H7 (cell line): ENCODE measurements at regions not wholly inside any gene's neighbourhood (a gene's known extent, or its start where the extent isn't known, plus 50 kb on each side); places are given as distances from the start of the nearest gene placed in this dataset.
"Not testable (repeated sequence)": the region's sequence is repeated elsewhere in the genome, so short reads cannot be mapped to it uniquely, and the experiment has no call there.

Experiments used
- DNase-seq: peaks from one replicate; pipeline ENCODE4 v3.0.0; 2012
- H3K27me3 ChIP-seq: 2 replicates; pipeline ENCODE4 v1.6.0; 2011; ENCODE audit warnings: mild to moderate bottlenecking, low read length; ENCODE audit not compliant: control insufficient read depth, insufficient read depth
- H3K36me3 ChIP-seq: replicated peaks from 2 replicates; pipeline ENCODE4 v1.5.1; 2011; ENCODE audit warnings: low read length; ENCODE audit not compliant: control insufficient read depth, insufficient read depth
- H3K4me3 ChIP-seq: 2 replicates; pipeline ENCODE4 v1.5.1; 2011; ENCODE audit warnings: low read depth, mild to moderate bottlenecking, control low read depth, low read length, moderate library complexity; ENCODE audit not compliant: insufficient read depth

DNA sequence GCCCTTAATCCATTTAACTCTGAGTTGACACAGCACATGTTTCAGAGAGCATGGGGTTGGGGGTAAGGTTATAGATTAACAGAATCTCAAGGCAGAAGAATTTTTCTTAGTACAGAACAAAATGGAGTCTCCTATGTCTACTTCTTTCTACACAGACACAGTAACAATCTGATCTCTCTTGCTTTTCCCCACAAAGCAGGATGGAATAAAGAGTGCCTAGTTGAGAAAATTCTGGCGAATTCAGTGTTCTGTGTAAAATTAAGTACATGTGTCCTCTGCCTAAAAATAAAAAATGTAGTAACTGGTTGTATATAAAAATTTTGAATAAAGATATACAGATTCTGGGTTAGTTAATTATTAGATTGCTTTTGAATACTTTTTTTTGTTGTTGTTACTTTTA, 290.0 kb downstream of the ALDH8A1 start:
- not testable (repeated sequence) for H3K27me3 ChIP-seq, H3K36me3 ChIP-seq, H3K4me3 ChIP-seq, DNase-seq

DNA sequence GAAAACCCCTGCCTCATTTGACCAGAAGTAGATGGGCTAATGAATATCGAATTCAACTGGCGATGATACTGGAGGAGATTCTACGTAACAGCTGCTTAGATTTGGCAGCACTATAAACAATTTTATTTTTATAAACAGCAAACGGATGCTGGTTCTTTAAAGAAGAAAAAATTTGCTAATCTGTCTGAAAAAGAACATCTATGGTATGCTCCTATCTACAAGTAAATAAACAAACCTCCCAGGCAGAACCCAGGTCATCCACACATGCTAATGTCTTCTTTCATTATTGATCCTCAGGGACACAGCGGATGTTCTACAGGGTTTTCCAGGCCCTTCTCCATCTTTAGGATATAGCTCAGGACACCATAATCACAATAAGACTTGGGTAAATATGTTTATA, 291.3 kb downstream of the ALDH8A1 start:
- no peak for DNase-seq
- Histone ChIP-seq H3K4me3 (no peak overlapping the region), H3K27me3 (no peaks in the 10 kb centered on the region), H3K36me3 (no peaks in the 10 kb centered on the region)

DNA sequence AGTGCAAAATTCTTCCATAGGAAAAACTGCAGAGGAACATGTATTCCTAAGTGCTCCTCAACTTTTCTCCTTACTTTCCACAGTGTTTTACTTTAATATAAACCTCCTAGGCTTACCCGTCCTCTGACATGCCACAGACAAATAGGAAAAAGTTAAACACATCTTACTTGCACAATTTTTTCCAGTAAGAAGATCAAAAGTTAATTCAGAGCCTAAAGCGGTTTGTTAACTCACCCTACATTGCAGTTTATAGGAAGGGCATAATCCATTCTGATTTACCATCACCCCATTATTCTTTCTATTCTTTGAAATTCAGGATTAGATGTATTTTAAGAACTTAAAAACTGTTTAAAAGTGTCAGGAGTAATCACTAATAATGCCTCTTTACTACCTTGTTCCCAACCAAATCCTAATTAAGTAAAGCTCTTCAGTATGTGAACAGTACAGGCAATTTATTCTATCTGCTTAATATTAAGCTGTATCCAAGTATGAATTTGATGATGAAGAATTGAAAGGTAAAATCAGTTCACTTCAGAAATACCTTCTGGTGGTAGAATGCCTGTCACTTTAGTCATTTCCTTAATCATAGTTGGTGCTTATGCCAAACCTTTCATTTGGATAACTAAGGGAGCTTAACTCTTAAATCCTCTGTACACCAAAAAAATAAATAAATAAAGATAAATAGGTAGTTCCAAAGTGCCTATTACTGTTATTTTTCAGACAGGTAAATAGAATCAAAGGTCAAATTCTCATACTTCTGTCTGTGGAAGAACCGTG, 292.0 kb downstream of the ALDH8A1 start:
- Histone ChIP-seq H3K36me3 (no peaks in the 10 kb centered on the region), H3K27me3 (no peaks in the 10 kb centered on the region), H3K4me3 (no peak overlapping the region)
- DNase-seq, result no peak

DNA sequence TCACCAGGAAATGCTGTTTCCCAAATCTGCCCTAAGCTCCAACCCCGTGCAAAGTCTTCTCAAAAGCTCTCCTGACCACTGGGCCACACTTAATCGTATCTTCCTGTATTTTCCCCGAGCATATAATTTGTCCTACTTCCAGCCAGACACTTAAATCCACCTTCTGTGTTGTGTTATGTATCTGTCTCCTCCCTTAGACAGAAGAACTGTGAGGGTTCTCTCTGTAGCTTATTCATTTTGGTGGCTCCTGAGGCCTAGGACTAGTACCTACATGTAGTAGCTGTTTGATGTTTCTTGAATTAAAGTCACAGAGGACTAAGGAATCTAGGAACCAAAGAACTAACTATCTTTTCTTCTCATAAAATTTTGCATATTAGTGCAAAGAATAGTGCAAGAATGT, 292.6 kb downstream of the ALDH8A1 start:
- H3K36me3 ChIP-seq, result no peaks in the 10 kb centered on the region
- no peaks in the 10 kb centered on the region for H3K27me3 ChIP-seq
- DNase-seq, result no peak
- H3K4me3 ChIP-seq, result no peak overlapping the region

DNA sequence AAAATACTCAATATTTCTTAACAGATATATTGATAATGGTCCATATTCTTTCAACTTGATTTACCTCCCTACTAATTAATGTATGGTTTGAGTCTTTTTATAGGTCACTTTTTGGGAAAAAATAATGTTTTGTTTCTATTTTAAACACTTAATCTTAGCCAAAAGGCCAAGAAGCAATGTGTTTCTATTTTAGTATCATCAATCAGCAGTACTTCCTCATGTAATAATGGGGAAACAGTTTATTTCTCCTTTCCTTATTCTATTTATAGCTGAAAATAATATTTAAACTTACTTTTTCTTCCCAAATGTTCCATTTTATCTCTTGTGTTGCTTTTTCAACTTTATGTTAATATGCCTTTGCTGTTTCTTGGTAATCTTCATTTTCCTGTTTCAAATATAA, 295.1 kb downstream of the ALDH8A1 start:
- no peak for DNase-seq
- Histone ChIP-seq H3K27me3 (no peaks in the 10 kb centered on the region), H3K36me3 (no peaks in the 10 kb centered on the region), H3K4me3 (no peak overlapping the region)

DNA sequence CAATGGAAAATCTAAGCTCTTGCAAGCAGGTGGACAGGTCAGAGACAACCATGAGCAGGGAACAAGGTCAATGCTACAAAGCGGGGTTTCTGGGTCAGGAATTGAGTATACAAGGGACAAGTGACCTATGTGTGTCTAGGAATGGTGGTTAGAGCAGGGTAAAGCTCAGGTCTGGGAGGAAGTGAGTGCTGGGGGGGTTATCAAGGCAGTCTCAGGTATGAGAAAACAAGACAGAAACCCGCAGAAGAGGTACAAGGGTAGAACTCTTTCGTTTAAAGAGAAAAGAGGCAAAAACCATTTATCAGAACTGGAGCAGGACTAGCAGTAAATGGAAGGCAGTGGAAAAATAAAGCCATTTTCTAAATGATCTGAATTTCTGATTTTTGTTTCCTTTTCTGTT, 298.4 kb downstream of the ALDH8A1 start:
- Histone ChIP-seq H3K27me3 (no peaks in the 10 kb centered on the region), H3K4me3 (no peak overlapping the region), H3K36me3 (no peaks in the 10 kb centered on the region)
- no peak for DNase-seq

DNA sequence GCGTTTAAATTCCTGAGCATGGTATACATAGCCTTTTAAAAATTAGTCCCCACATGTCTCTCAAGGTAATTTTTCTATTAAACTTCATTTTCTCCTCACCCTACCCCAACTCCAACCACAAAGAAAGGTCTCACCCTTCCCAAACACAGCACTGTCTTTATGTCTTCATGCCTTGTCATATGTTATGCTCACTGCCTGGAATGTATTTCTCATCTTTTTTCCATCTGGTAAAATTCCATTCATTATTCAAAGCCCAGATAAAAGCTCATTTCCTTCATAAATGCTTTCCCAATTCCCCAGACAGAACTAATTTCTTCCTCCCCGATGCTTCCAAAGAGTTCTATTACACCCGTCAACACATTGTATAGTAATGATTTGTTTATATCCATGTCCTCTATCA, 302.0 kb downstream of the ALDH8A1 start:
- Histone ChIP-seq H3K36me3 (no peaks in the 10 kb centered on the region), H3K27me3 (no peaks in the 10 kb centered on the region), H3K4me3 (no peak overlapping the region)
- no peak for DNase-seq

DNA sequence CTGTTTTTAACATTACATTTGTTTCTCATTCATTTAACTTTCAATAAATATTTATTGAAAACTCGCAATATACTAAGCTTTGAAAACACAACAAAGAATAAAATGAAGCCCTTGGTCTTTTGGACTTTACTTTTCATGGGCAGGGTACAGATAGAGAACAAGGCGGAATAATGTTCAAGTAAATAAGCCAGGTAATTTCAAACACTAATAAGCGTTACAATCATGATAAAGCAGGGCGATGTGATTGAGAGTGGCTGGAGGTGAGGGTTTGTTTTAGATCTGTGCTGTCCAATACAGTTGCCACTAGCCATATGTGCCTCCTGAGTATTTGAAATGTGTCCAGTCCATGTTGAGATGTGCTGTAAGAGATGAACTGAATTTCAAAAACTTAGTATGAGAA, 307.1 kb downstream of the ALDH8A1 start:
- Histone ChIP-seq H3K4me3 (no peak overlapping the region), H3K36me3 (no peaks in the 10 kb centered on the region), H3K27me3 (no peaks in the 10 kb centered on the region)
- no peak for DNase-seq

DNA sequence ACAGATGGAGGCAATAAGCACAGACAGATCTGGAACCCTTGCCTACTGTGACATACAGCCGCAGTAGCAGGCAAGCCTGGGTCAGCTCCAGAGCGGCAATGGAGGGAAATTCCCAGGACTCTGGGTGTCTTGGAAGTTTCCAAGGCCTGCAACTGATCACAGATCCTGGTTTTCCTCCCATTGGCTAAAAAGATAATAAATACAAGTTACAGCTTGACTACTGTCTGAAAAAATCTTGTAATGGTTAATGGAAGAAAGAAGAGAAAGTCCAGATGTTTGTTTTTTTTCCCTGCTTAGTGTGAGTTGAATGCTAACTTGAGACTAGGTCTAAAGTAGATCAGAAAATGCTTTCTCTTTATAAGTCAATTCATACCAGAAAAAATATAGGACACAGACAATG, 307.6 kb downstream of the ALDH8A1 start:
- Histone ChIP-seq H3K4me3 (no peak overlapping the region), H3K36me3 (no peaks in the 10 kb centered on the region), H3K27me3 (no peaks in the 10 kb centered on the region)
- DNase-seq, result no peak

DNA sequence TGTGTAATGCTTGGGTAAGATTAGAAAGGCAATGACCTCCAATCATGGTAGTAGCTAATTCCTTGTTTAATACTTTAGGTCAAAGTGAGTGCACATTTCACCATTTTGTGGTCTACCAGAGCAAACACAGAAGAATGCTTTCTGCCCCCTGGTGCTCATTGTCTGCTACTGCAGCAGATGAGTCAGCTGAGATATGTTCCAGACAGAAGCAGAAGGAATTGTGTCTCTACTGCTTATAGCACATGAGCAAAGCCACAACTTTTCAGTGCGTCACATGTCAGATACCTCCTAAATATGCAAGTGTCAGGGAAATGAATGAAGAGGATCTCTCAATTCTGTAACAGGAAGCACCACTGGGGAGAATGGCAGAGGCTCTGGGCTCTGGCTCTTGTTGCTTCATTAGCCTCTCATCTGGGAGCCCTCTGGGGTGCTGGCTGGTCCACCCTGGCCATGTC, 308.9 kb downstream of the ALDH8A1 start:
- DNase-seq, result peak; percentile 53
- no peaks in the 10 kb centered on the region for H3K36me3 ChIP-seq
- no peaks in the 10 kb centered on the region for H3K27me3 ChIP-seq
- H3K4me3 ChIP-seq, result no peak overlapping the region

DNA sequence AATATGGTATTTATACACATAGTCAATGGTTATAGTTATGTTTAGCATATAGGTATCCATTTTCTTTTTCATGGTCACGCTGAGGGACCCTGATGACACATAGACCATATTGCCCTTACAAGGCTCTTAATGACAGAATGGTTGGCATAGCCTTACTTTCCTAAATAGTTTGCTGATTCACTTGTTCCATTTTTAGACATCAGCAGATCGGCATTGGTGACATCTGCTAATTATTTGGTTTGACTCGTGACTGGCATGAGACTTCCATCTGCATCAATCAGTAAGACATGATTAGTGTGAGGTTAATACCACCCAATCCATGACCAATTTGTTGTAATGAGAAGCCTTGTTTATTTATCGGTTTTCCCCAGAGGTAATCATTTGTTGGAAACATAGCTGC, 309.7 kb downstream of the ALDH8A1 start:
- no peak overlapping the region for H3K4me3 ChIP-seq
- H3K36me3 ChIP-seq, result no peaks in the 10 kb centered on the region
- no peaks in the 10 kb centered on the region for H3K27me3 ChIP-seq
- no peak for DNase-seq

DNA sequence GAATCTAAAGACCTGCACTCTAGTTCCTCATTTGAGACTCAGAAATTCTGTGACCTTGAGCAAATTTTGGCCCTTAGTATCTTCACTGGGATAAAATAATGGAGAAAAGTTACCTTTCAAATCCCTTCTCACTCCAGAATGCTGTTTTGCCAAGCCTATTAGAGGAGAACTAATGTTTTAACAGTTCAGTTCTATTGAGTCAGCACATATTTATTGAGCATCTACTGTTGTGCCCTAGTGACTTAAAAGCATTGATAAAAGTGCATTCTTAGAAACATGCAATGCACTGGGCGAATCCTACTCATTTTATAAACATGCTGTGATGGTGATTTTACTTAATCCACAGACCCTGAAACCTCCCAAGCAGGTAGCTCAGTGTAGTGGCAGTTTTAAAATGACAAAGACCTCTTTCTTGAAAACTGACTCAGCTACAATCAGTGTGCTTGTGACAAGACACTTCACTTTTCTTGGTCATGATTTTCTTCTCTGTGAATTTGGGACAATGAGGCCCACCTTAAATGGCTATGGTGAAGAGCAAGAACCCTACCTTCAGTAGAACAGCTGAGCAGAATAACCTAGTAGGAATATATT, 312.0 kb downstream of the ALDH8A1 start:
- Histone ChIP-seq H3K4me3 (no peak overlapping the region), H3K27me3 (no peaks in the 10 kb centered on the region), H3K36me3 (no peaks in the 10 kb centered on the region)
- DNase-seq, result no peak

DNA sequence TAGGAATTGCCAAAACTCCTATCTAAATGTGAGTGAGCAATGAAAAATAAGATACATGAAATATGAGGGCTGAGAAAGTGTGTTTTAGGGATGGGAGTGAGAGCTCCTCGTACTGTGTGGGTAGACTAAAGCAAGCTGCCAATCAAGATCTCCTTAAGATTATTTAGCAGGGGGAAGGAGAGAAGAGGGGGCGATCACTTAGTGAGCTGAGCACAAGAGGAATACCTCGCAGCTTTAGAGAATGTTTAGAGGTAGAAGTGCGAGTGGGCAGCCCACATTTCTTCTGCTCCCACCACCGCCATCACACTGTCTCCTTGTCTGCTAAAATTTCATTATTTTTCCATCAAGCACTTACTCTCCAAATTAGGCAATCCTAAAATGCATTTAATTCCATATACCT, 312.6 kb downstream of the ALDH8A1 start:
- H3K36me3 ChIP-seq, result no peaks in the 10 kb centered on the region
- no peak for DNase-seq
- no peak overlapping the region for H3K4me3 ChIP-seq
- H3K27me3 ChIP-seq, result no peaks in the 10 kb centered on the region

DNA sequence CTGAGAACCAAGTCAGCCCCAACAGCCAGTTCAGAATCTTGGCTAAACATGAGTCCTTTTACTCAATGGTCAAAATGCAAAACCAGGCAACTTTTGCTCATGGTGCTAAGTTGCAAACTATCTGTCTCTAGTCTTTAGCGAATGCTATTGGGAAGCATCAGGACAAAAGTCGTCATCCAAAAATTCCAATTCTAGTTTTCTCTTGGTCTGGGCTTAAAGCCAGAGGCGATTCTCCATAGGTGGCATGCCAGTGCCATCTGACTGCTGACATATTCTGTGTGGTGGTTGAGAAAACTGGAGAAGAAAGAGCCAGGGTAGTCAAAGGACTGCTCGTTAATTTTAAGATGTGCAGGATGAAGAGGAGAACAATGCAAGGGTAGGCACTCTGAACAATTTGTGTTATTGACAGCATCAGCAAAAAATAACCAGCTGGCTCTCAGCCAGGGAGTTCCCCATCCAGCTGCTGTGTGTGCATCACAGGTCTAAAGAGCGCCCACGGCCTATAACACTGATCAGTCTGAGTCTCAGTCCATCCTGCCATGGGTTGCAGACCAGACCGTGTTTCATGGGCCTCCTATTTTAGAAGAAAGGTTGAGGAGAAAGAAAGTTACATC, 313.6 kb downstream of the ALDH8A1 start:
- DNase-seq, result no peak
- H3K27me3 ChIP-seq, result no peaks in the 10 kb centered on the region

DNA sequence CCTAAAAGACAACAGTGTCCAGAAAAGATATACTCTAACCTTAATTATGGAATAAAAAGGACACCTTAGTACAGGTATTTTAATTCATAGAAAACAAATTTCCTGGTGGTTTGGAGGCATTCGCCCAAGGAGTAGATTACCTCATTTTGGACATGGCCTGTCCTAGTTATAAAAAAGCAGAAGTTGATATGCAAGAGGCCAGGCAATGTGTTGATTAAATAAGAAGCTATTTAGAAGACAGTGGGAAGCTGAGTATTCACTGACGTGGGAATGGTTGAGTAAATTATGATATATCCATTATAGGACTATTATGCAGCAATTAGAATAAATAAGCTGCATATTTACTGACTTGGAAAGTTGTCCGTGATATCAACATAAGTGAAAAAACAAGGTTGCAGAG, 314.9 kb downstream of the ALDH8A1 start:
- Histone ChIP-seq H3K4me3 (no peak overlapping the region), H3K36me3 (no peaks in the 10 kb centered on the region), H3K27me3 (no peaks in the 10 kb centered on the region)
- no peak for DNase-seq

More for the DNA sequence above, 313.6 kb downstream of the ALDH8A1 start:
- no peaks in the 10 kb centered on the region for H3K36me3 ChIP-seq
- no peak overlapping the region for H3K4me3 ChIP-seq
